HCT116 (cell line): ENCODE measurements at regions not wholly inside any gene's neighbourhood (a gene's known extent, or its start where the extent isn't known, plus 50 kb on each side); places are given as distances from the start of the nearest gene placed in this dataset.

ENCODE experiments used
- ATAC-seq: fragments of 200-7000 bp; cut with Tn5 transposase; 2 replicates; pipeline ENCODE4 v1.9.1; 2020; ENCODE audit warnings: mild to moderate bottlenecking, moderate library complexity
- BruUV-seq: library from RNA; stranded (reverse); fragments of 400-500 nt; replicated peaks from 2 replicates; lab custom pipeline; 2021; lab: Mats Ljungman, UMichigan
- CTCF ChIA-PET: fragments of 300-600 bp; sonication (Branson Sonifier 250); formaldehyde crosslinking; loops from one replicate; lab custom pipeline; 2021; ENCODE audit warnings: antibody characterized with exemption; lab: Charles Lee
- POLR2A ChIA-PET: fragments of 300-600, 350-600 bp; sonication (Branson Sonifier 250); formaldehyde crosslinking; loops from one replicate; lab custom pipeline; 2021; ENCODE audit warnings: antibody characterized with exemption; lab: Charles Lee
- RAD21 ChIA-PET, 2 experiments: fragments of 300-600 bp; sonication (Branson Sonifier 250); formaldehyde crosslinking; loops; one replicate each; lab custom pipeline; 2023; ENCODE audit warnings: low total read pairs in 2 of 2; ENCODE audit not compliant: uncharacterized antibody in 2 of 2, unreplicated experiment in 2 of 2, low non-redundant PET in 1 of 2; lab: Charles Lee
- DNase-seq: peaks from one replicate; pipeline ENCODE4 v3.0.0-alpha.2; 2010; ENCODE audit warnings: low read depth, low spot score
- H2AFZ ChIP-seq: fragments of 200-600 bp; shearing (Covaris generic), sonication (generic); 2 replicates; pipeline ENCODE4 v1.6.1; 2017; ENCODE audit warnings: low read depth, mixed run types, mixed read lengths, antibody characterized with exemption, low read length; ENCODE audit not compliant: poor library complexity, severe bottlenecking
- H3K27ac ChIP-seq: 2 replicates; pipeline ENCODE4 v1.5.1; 2012; ENCODE audit warnings: low read depth, low read length
- H3K27me3 ChIP-seq: fragments of 200-600 bp; sonication (generic); 2 replicates; pipeline ENCODE4 v1.6.1; 2016; ENCODE audit warnings: mixed run types, low read length, mixed read lengths; ENCODE audit not compliant: insufficient read depth
- H3K36me3 ChIP-seq, 2 experiments: fragments of 200-500 bp in 1 of 2; fragments of 200-600 bp in 1 of 2; sonication (Bioruptor generic) in 1 of 2; sonication (generic) in 1 of 2; 2 replicates each; pipeline versions ENCODE4 v1.5.1 to v1.6.1; 2014 to 2016; ENCODE audit warnings: low read length in 2 of 2, inconsistent platforms in 1 of 2, mixed read lengths in 1 of 2, mixed run types in 1 of 2; ENCODE audit not compliant: insufficient read depth in 2 of 2, control insufficient read depth in 1 of 2
- H3K4me1 ChIP-seq, 2 experiments: fragments of 200-600 bp in 1 of 2; sonication (generic) in 1 of 2; 2 replicates each; pipeline versions ENCODE4 v1.5.1 to v1.6.1; 2012 to 2017; ENCODE audit warnings: low read length in 2 of 2, inconsistent platforms in 1 of 2, mild to moderate bottlenecking in 1 of 2, mixed read lengths in 1 of 2, mixed run types in 1 of 2, moderate library complexity in 1 of 2; ENCODE audit not compliant: insufficient read depth in 2 of 2, control insufficient read depth in 1 of 2
- H3K4me2 ChIP-seq: fragments of 200-600 bp; sonication (generic); 2 replicates; pipeline ENCODE4 v1.6.1; 2017; ENCODE audit warnings: mixed run types, low read length, mixed read lengths
- H3K4me3 ChIP-seq, 2 experiments: fragments of 200-600 bp in 1 of 2; sonication (generic) in 1 of 2; replicated peaks in 1 of 2; 2 replicates each; pipeline ENCODE4 v1.5.1; 2011 to 2016; ENCODE audit warnings: low read length in 2 of 2, control low read depth in 1 of 2, low read depth in 1 of 2, mild to moderate bottlenecking in 1 of 2, mixed read lengths in 1 of 2, mixed run types in 1 of 2
- H3K79me2 ChIP-seq: fragments of 200-600 bp; sonication (generic); 2 replicates; pipeline ENCODE4 v1.6.1; 2017; ENCODE audit warnings: mild to moderate bottlenecking, mixed run types, low read length, moderate library complexity, mixed read lengths; ENCODE audit not compliant: insufficient read depth
- H3K9ac ChIP-seq: fragments of 200-600 bp; sonication (generic); 2 replicates; pipeline ENCODE4 v1.6.1; 2016; ENCODE audit warnings: low read length, mixed read lengths
- H3K9me2 ChIP-seq: fragments of 200-600 bp; sonication (generic), shearing (Covaris generic); 2 replicates; pipeline ENCODE4 v1.6.1; 2017; ENCODE audit warnings: mixed run types, mild to moderate bottlenecking, moderate library complexity; ENCODE audit not compliant: insufficient read depth
- H3K9me3 ChIP-seq, 2 experiments: fragments of 200-500 bp in 1 of 2; fragments of 200-600 bp in 1 of 2; sonication (Bioruptor generic) in 1 of 2; sonication (generic) in 1 of 2; 2 replicates each; pipeline ENCODE4 v1.6.1; 2014 to 2017; ENCODE audit warnings: low read length in 2 of 2, mixed read lengths in 2 of 2, inconsistent platforms in 1 of 2, low read depth in 1 of 2, mild to moderate bottlenecking in 1 of 2, mixed run types in 1 of 2, moderate library complexity in 1 of 2; ENCODE audit not compliant: control insufficient read depth in 1 of 2, insufficient read depth in 1 of 2
- H4K20me1 ChIP-seq: fragments of 200-600 bp; sonication (generic), shearing (Covaris generic); 2 replicates; pipeline ENCODE4 v1.6.1; 2017; ENCODE audit warnings: mixed run types, mild to moderate bottlenecking, moderate library complexity; ENCODE audit not compliant: insufficient read depth
- CEBPB ChIP-seq: IDR thresholded peaks from 2 replicates; pipeline ENCODE4 v1.6.1; 2012; ENCODE audit warnings: low read depth
- CTCF ChIP-seq, 3 experiments: fragments of 200-600 bp in 1 of 3; sonication (generic) in 1 of 3; IDR thresholded peaks in 2 of 3; conservative IDR thresholded peaks in 1 of 3; 2 replicates each; pipeline ENCODE4 v1.5.1; 2012 to 2017; ENCODE audit warnings: low read depth in 2 of 3, low read length in 2 of 3, antibody characterized with exemption in 1 of 3, borderline replicate concordance in 1 of 3, control low read depth in 1 of 3, mild to moderate bottlenecking in 1 of 3, mixed read lengths in 1 of 3, mixed run types in 1 of 3, moderate library complexity in 1 of 3; ENCODE audit not compliant: insufficient read depth in 1 of 3
- EGR1 ChIP-seq: IDR thresholded peaks from 2 replicates; pipeline ENCODE4 v1.6.1; 2012; ENCODE audit warnings: low read depth
- EZH2 ChIP-seq: fragments of 200-600 bp; sonication (generic); IDR thresholded peaks from 2 replicates; pipeline ENCODE4 v1.6.1; 2017; ENCODE audit warnings: antibody characterized with exemption, mixed run types
- EZH2phosphoT487 ChIP-seq: fragments of 200-600 bp; IDR thresholded peaks from 2 replicates; pipeline ENCODE4 v1.6.1; 2018; ENCODE audit warnings: antibody characterized with exemption, borderline replicate concordance
- FOSL1 ChIP-seq: IDR thresholded peaks from 2 replicates; pipeline ENCODE4 v1.6.1; 2012; ENCODE audit warnings: low read depth
- JUND ChIP-seq: IDR thresholded peaks from 2 replicates; pipeline ENCODE4 v1.6.1; 2012
- RAD21 ChIP-seq: IDR thresholded peaks from 2 replicates; pipeline ENCODE4 v1.6.1; 2012; ENCODE audit warnings: low read depth, mild to moderate bottlenecking
- SIN3A ChIP-seq: IDR thresholded peaks from 2 replicates; pipeline ENCODE4 v1.6.1; 2012; ENCODE audit warnings: low read depth
- TCF7L2 ChIP-seq: IDR thresholded peaks from 2 replicates; pipeline ENCODE4 v1.7.0; 2011; ENCODE audit warnings: borderline replicate concordance, inconsistent platforms; ENCODE audit not compliant: insufficient read depth, insufficient read length; ENCODE audit errors: extremely low read depth
- YY1 ChIP-seq: IDR thresholded peaks from 2 replicates; pipeline ENCODE4 v1.6.1; 2011; ENCODE audit warnings: low read length, low read depth, moderate library complexity, mild to moderate bottlenecking; ENCODE audit not compliant: insufficient replicate concordance; ENCODE audit errors: extremely low read depth
- ZBTB33 ChIP-seq: IDR thresholded peaks from 2 replicates; pipeline ENCODE4 v1.6.1; 2011; ENCODE audit warnings: mild to moderate bottlenecking, low read length, moderate library complexity; ENCODE audit not compliant: insufficient replicate concordance; ENCODE audit errors: extremely low read depth
- ZFX ChIP-seq: fragments of 450-650 bp; IDR thresholded peaks from 2 replicates; pipeline ENCODE4 v1.6.1; 2017
- ZNF274 ChIP-seq: fragments of 200-500 bp; sonication (Bioruptor generic); IDR thresholded peaks from 2 replicates; pipeline ENCODE4 v1.6.1; 2014; ENCODE audit warnings: mild to moderate bottlenecking, low read depth, low read length, inconsistent platforms
- intact Hi-C: fragments of 100-400 bp; cut with micrococcal nuclease; formaldehyde crosslinking; loops from 2 replicates; pipeline ENCODE4 v1.10.0; 2022
- TF ChIP-seq, protein P1 (sequence below): IDR thresholded peaks from 2 replicates; pipeline ENCODE4 v1.6.1; 2012
- TF ChIP-seq, protein P2 (sequence below): IDR thresholded peaks from 2 replicates; pipeline ENCODE4 v1.6.1; 2012

- no peak overlapping the region for H3K27ac ChIP-seq
- H3K9ac ChIP-seq, result no peak overlapping the region
- H3K4me2 ChIP-seq, result no peak overlapping the region
- RAD21 ChIA-PET, result no interaction called here
- peaks cover 3 to 17% of the 10 kb centered on the region in 2 experiments; a peak in 3 of 4 replicates for H3K4me1 ChIP-seq
- no peak overlapping the region for H3K4me3 ChIP-seq
- CTCF ChIA-PET, result no interaction called here
- H3K79me2 ChIP-seq, result no peaks in the 10 kb centered on the region
- no peak for TF ChIP-seq ZFX
- TF ChIP-seq SIN3A, result no peak
- no peak for TF ChIP-seq EZH2phosphoT487
- TF ChIP-seq, protein P1, sequence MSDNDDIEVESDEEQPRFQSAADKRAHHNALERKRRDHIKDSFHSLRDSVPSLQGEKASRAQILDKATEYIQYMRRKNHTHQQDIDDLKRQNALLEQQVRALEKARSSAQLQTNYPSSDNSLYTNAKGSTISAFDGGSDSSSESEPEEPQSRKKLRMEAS, result no peak
- TF ChIP-seq, protein P2, sequence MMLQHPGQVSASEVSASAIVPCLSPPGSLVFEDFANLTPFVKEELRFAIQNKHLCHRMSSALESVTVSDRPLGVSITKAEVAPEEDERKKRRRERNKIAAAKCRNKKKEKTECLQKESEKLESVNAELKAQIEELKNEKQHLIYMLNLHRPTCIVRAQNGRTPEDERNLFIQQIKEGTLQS, result no peak
- no peak for TF ChIP-seq YY1
- no peak for TF ChIP-seq EGR1
- no peak for TF ChIP-seq ZBTB33
- TF ChIP-seq RAD21, result no peak
- no peak for TF ChIP-seq FOSL1
- TF ChIP-seq EZH2, result no peak
- no peak for TF ChIP-seq TCF7L2
- no peak for TF ChIP-seq ZNF274
- TF ChIP-seq CEBPB, result no peak
- TF ChIP-seq CTCF (IDR thresholded peaks at IDR 0.05 in 2 of 3, conservative IDR thresholded peaks at IDR 0.05 in 1 of 3; ENCODE audit: borderline replicate concordance in 1 of 3, insufficient read depth in 1 of 3, low read depth in 2 of 3, low read length in 2 of 3), result no peak
- no peak for TF ChIP-seq JUND
- H4K20me1 ChIP-seq, result no peaks in the 10 kb centered on the region
- intact Hi-C loops, result loop anchor here (10.0 kb wide), 1 partner anchor 838 kb away; no protein-coding TSS in a partner anchor
- H3K27me3 ChIP-seq, result no peaks in the 10 kb centered on the region
- ATAC-seq, result no peak
- POLR2A ChIA-PET, result no interaction called here
- no TSS peak for BruUV-seq
- no peak for DNase-seq
- no peaks in the 10 kb centered on the region for H3K36me3 ChIP-seq
- H3K9me2 ChIP-seq, result peaks cover 5% of the 10 kb centered on the region; the same call in 1 of the 2 replicates
- no peak overlapping the region for H2AFZ ChIP-seq
- no peaks in the 10 kb centered on the region for H3K9me3 ChIP-seq
These were observed 146.2 kb upstream of the LAMA2 start for GRCh38 chr6:128736780-128737179.
